AG10803 (cell line): ENCODE measurements at regions not wholly inside any gene's neighbourhood (a gene's known extent, or its start where the extent isn't known, plus 50 kb on each side); places are given as distances from the start of the nearest gene placed in this dataset.

Source experiments
- DNase-seq: peaks from one replicate; pipeline ENCODE4 v3.0.0; 2010; ENCODE audit warnings: low read depth
- H3K4me3 ChIP-seq: 2 replicates; pipeline ENCODE4 v1.5.1; 2011; ENCODE audit warnings: mild to moderate bottlenecking, low read length, control low read depth
- CTCF ChIP-seq: conservative IDR thresholded peaks from 2 replicates; pipeline ENCODE4 v1.5.1; 2011; ENCODE audit warnings: mild to moderate bottlenecking, low read length, control low read depth, inconsistent platforms

DNA sequence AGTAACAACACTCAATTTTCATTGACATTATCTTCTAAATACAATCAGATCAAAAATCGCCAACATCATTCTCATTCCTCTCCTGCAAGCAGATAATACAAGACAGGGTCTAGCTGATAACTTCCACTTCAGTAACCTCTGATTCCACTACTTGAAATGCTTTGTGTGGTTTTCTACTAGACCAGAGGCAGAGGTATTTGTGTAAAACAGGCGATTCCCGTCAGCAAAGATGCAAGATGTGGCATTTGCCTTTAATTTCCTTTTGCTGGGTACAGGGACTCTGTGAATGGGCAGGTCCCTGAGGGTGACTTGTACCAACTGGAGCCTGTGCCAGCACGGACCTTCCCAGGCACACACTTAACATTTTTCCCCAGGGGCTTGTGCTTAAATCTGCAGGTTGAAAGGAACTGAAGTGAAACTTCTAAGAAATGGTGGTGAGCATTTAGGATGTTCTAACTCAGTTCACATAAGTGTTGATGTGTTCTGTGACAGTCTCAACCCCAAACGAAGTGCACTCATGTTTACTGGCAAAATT lies 625.5 kb upstream of the WWC1 start:
- no peak for DNase-seq
- no peak for TF ChIP-seq CTCF

DNA sequence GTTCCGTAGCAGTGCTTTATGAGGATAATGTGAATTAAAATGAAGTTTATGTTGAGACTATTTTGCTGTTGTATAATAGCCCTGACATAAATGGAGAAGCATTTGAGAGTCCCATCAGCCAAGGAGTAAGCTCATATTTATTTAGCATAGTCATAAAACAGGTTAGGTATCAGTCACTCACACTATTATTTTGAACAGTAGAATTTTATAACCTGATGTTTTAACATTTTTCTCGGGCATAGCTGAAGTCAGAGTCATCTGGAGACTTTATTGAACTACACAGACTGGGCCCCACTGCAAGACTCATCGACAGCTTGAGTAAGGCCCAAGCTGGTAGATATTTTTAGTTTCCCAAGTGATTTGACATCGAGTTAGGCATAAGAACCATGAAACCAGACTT lies 620.3 kb upstream of the WWC1 start:
- no peak overlapping the region for H3K4me3 ChIP-seq
- no peak for TF ChIP-seq CTCF
- DNase-seq = peak; percentile 78

More for the DNA sequence above, 625.5 kb upstream of the WWC1 start:
- H3K4me3 ChIP-seq = no peak overlapping the region

GRCh38 chr5:167673942-167674341 lies 617.5 kb upstream of the WWC1 start:
- H3K4me3 ChIP-seq = no peak overlapping the region
- no peak for DNase-seq
- no peak for TF ChIP-seq CTCF

- TF ChIP-seq CTCF = no peak
- no peak overlapping the region for H3K4me3 ChIP-seq
- no peak for DNase-seq
Observed at GRCh38 chr5:167678481-167678880, 613.0 kb upstream of the WWC1 start.

- H3K4me3 ChIP-seq = no peak overlapping the region
- no peak for TF ChIP-seq CTCF
- no peak for DNase-seq
Observed at GRCh38 chr5:167684251-167684650, 607.2 kb upstream of the WWC1 start.

DNA sequence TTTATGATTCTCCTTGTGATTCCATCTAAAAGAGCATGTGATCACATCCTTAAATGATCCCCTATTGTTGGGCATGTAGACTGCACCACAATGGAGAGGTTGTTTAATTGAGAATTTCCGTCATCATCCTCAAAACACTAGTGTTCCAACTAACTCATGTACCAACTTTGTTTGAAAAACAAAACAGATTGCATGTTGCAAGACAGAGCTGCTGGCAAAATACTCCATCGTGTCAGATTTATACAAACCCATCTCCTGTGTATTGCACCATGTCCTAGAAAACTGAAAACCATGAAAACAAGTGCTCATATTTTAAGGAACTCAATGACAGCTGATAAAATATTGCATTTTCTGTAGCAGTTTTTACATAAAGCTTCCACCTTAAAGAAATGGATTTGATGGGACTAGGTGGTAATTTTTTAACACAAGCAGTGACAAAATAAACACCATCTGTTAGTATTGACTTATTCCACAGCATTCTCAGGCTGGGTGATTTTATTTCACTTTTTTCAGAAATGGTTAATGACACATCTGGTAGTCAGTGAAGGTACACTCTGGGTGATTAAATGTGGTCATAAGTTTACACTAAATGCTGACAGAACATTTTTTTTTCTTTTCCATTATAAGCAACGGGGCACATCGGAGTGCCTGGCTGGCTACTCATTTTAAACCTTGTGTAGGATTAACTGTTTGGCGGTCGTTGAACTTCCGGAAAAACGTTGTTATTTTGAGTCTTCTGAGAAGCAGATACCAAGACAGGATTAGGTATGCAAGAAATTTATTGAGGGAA lies 602.9 kb upstream of the WWC1 start:
- TF ChIP-seq CTCF = no peak
- DNase-seq = peak; percentile 87

GRCh38 chr5:167694325-167695147 lies 596.9 kb upstream of the WWC1 start:
- no peak for DNase-seq
- H3K4me3 ChIP-seq = no peak overlapping the region
- no peak for TF ChIP-seq CTCF

More for the DNA sequence above, 602.9 kb upstream of the WWC1 start:
- no peak overlapping the region for H3K4me3 ChIP-seq
